HEK293 (cell line): ENCODE measurements at regions not wholly inside any gene's neighbourhood (a gene's known extent, or its start where the extent isn't known, plus 50 kb on each side); places are given as distances from the start of the nearest gene placed in this dataset.

Source experiments
- CTCF ChIA-PET: fragments of 350-600 bp; formaldehyde crosslinking; extraction: SDS; loops from one replicate; lab custom pipeline; 2021; ENCODE audit warnings: antibody characterized with exemption; lab: Yijun Ruan, JAX
- POLR2A ChIA-PET: fragments of 300-600 bp; formaldehyde crosslinking; extraction: SDS; loops from one replicate; lab custom pipeline; 2020; ENCODE audit warnings: antibody characterized with exemption, inconsistent platforms; lab: Yijun Ruan, JAX
- H3K27ac ChIP-seq: fragments of 200-500 bp; sonication (Bioruptor generic); 2 replicates; pipeline ENCODE4 v1.5.1; 2014; ENCODE audit warnings: low read depth, low read length, control low read depth, inconsistent platforms; ENCODE audit errors: extremely low read depth
- H3K36me3 ChIP-seq, 2 experiments: fragments of 200-500 bp in 1 of 2; sonication (Bioruptor generic) in 1 of 2; 1 replicate in 1 of 2; 2 replicates in 1 of 2; pipeline ENCODE4 v1.5.1; 2014 to 2017; ENCODE audit warnings: inconsistent platforms in 2 of 2, low read length in 2 of 2; ENCODE audit not compliant: control insufficient read depth in 2 of 2, insufficient read depth in 1 of 2
- H3K4me1 ChIP-seq: fragments of 200-500 bp; sonication (Bioruptor generic); 2 replicates; pipeline ENCODE4 v1.5.1; 2014; ENCODE audit warnings: mild to moderate bottlenecking, low read length, inconsistent platforms; ENCODE audit not compliant: control insufficient read depth, insufficient read depth
- H3K4me3 ChIP-seq: 2 replicates; pipeline ENCODE4 v1.5.1; 2011; ENCODE audit warnings: low read depth, mild to moderate bottlenecking, control low read depth, low read length, moderate library complexity
- H3K9me3 ChIP-seq: fragments of 200-500 bp; sonication (Bioruptor generic); 2 replicates; pipeline ENCODE4 v1.5.1; 2014; ENCODE audit warnings: low read depth, low read length, inconsistent platforms; ENCODE audit not compliant: control insufficient read depth, insufficient read depth
- EGR2 ChIP-seq: fragments of 450-650 bp; formaldehyde crosslinking; IDR thresholded peaks from 2 replicates; pipeline ENCODE4 v1.5.1; 2016; ENCODE audit warnings: low read depth, missing biosample characterization, missing genetic modification characterization
- GFI1B ChIP-seq: fragments of 450-650 bp; formaldehyde crosslinking; IDR thresholded peaks from 2 replicates; pipeline ENCODE4 v1.5.1; 2016; ENCODE audit warnings: missing biosample characterization, missing genetic modification characterization
- SP3 ChIP-seq: fragments of 450-650 bp; formaldehyde crosslinking; IDR thresholded peaks from 2 replicates; pipeline ENCODE4 v1.5.1; 2016; ENCODE audit warnings: missing biosample characterization, missing genetic modification characterization
- ZBTB20 ChIP-seq: fragments of 450-650 bp; formaldehyde crosslinking; IDR thresholded peaks from 2 replicates; pipeline ENCODE4 v1.5.1; 2016; ENCODE audit warnings: missing biosample characterization, missing genetic modification characterization
- ZBTB7A ChIP-seq: fragments of 450-650 bp; formaldehyde crosslinking; IDR thresholded peaks from 2 replicates; pipeline ENCODE4 v1.5.1; 2016; ENCODE audit warnings: low read depth, missing biosample characterization, missing genetic modification characterization
- ZNF155 ChIP-seq: fragments of 450-650 bp; formaldehyde crosslinking; IDR thresholded peaks from 2 replicates; pipeline ENCODE4 v1.5.1; 2016; ENCODE audit warnings: missing biosample characterization, missing genetic modification characterization
- ZNF292 ChIP-seq: fragments of 450-650 bp; formaldehyde crosslinking; IDR thresholded peaks from 2 replicates; pipeline ENCODE4 v1.5.1; 2016; ENCODE audit warnings: low read depth, missing biosample characterization, missing genetic modification characterization, borderline replicate concordance
- ZNF311 ChIP-seq: fragments of 450-650 bp; formaldehyde crosslinking; IDR thresholded peaks from 2 replicates; pipeline ENCODE4 v1.5.1; 2017; ENCODE audit warnings: missing biosample characterization, missing genetic modification characterization, borderline replicate concordance
- ZNF404 ChIP-seq: fragments of 450-650 bp; formaldehyde crosslinking; IDR thresholded peaks from 2 replicates; pipeline ENCODE4 v1.5.1; 2017; ENCODE audit warnings: missing biosample characterization, missing genetic modification characterization
- ZNF426 ChIP-seq: fragments of 450-650 bp; formaldehyde crosslinking; IDR thresholded peaks from 2 replicates; pipeline ENCODE4 v1.5.1; 2017; ENCODE audit warnings: missing biosample characterization, missing genetic modification characterization, mild to moderate bottlenecking, inconsistent platforms, moderate library complexity
- ZNF510 ChIP-seq: fragments of 450-650 bp; formaldehyde crosslinking; IDR thresholded peaks from 2 replicates; pipeline ENCODE4 v1.5.1; 2018; ENCODE audit warnings: mild to moderate bottlenecking, missing genetic modification characterization, missing biosample characterization; ENCODE audit not compliant: insufficient replicate concordance
- ZNF514 ChIP-seq: fragments of 450-650 bp; formaldehyde crosslinking; IDR thresholded peaks from 2 replicates; pipeline ENCODE4 v1.5.1; 2016; ENCODE audit warnings: missing biosample characterization, missing genetic modification characterization
- ZNF624 ChIP-seq: fragments of 450-650 bp; formaldehyde crosslinking; IDR thresholded peaks from 2 replicates; pipeline ENCODE4 v1.5.1; 2017; ENCODE audit warnings: missing biosample characterization, missing genetic modification characterization
- ZNF658 ChIP-seq: fragments of 450-650 bp; formaldehyde crosslinking; IDR thresholded peaks from 2 replicates; pipeline ENCODE4; 2016; ENCODE audit warnings: missing biosample characterization, missing genetic modification characterization
- TF ChIP-seq, protein P1 (sequence below): fragments of 450-650 bp; formaldehyde crosslinking; IDR thresholded peaks from 2 replicates; pipeline ENCODE4 v1.5.1; 2016; ENCODE audit warnings: missing biosample characterization, missing genetic modification characterization
- TF ChIP-seq, protein P2 (sequence below): fragments of 450-650 bp; formaldehyde crosslinking; IDR thresholded peaks from 2 replicates; pipeline ENCODE4 v1.5.1; 2017; ENCODE audit warnings: missing biosample characterization, missing genetic modification characterization
- TF ChIP-seq, protein P3 (sequence below): fragments of 450-650 bp; formaldehyde crosslinking; IDR thresholded peaks from 2 replicates; pipeline ENCODE4 v1.5.1; 2016; ENCODE audit warnings: missing biosample characterization, missing genetic modification characterization, low read depth
- TF ChIP-seq, protein P4 (sequence below): fragments of 450-650 bp; formaldehyde crosslinking; IDR thresholded peaks from 2 replicates; pipeline ENCODE4 v1.5.1; 2017; ENCODE audit warnings: missing biosample characterization, missing genetic modification characterization
- TF ChIP-seq, protein P5 (sequence below): fragments of 450-650 bp; formaldehyde crosslinking; IDR thresholded peaks from 2 replicates; pipeline ENCODE4 v1.5.1; 2016; ENCODE audit warnings: missing biosample characterization, missing genetic modification characterization

DNA sequence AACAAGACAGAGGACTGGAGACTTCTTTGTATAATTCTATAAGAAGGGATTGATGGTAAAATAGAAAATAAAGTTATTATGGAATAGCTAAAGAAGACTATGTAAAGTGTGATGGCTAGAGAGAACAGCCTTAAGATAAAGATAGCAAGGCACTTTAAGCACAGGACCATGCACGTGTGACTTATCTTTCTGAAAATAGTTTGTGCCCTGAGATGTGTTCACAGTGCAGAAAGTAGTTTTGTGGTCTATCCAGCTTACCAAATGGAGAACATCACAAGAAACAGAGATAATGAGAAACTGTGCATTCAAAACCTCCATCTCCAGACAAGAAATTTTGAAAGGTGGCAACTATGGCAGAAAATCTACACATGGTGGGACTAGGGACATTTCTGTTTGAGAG lies 213.3 kb downstream of the PARM1 start:
- Histone ChIP-seq H3K4me3 (no peak overlapping the region), H3K36me3 (no peaks in the 10 kb centered on the region), H3K4me1 (no peaks in the 10 kb centered on the region), H3K9me3 (no peaks in the 10 kb centered on the region), H3K27ac (no peak overlapping the region)
- POLR2A ChIA-PET: no interaction called here
- TF ChIP-seq, protein P1, sequence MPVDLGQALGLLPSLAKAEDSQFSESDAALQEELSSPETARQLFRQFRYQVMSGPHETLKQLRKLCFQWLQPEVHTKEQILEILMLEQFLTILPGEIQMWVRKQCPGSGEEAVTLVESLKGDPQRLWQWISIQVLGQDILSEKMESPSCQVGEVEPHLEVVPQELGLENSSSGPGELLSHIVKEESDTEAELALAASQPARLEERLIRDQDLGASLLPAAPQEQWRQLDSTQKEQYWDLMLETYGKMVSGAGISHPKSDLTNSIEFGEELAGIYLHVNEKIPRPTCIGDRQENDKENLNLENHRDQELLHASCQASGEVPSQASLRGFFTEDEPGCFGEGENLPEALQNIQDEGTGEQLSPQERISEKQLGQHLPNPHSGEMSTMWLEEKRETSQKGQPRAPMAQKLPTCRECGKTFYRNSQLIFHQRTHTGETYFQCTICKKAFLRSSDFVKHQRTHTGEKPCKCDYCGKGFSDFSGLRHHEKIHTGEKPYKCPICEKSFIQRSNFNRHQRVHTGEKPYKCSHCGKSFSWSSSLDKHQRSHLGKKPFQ (tag by site-specific recombination): no peak
- TF ChIP-seq ZBTB20 (tag by site-specific recombination) (no peak), ZNF155 (tag by site-specific recombination) (no peak)
- TF ChIP-seq, all 188 proteins: peak for 0
- CTCF ChIA-PET: no interaction called here

DNA sequence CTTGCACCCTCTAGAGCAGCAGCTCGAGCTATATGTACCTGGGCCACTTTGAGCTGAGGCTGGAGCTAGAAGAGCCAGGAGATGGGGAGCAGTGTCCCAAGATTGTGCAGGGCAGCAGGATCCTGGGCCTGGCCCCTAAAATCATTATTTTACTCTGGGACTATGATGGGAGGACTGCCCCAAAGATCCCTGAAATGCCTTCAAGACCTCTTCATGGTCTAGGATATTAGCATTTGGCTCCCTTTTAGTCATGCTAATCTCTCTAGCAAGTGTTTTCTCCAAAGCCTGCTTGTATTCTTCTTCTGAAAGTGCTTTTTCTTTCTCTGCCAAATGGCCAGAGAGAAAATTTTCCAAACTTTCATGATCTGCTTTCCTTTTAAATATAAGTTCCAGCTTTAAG lies 211.6 kb downstream of the PARM1 start:
- no peaks in the 10 kb centered on the region for H3K4me1 ChIP-seq
- H3K4me3 ChIP-seq: no peak overlapping the region
- ChIA-PET POLR2A (no interaction called here), CTCF (interaction anchor here (1.2 kb wide), 1 partner anchor 42 kb away, joined by 3 read pairs; no protein-coding TSS in a partner anchor)
- no peak overlapping the region for H3K27ac ChIP-seq
- no peaks in the 10 kb centered on the region for H3K9me3 ChIP-seq
- H3K36me3 ChIP-seq: no peaks in the 10 kb centered on the region
- TF ChIP-seq, protein P2, sequence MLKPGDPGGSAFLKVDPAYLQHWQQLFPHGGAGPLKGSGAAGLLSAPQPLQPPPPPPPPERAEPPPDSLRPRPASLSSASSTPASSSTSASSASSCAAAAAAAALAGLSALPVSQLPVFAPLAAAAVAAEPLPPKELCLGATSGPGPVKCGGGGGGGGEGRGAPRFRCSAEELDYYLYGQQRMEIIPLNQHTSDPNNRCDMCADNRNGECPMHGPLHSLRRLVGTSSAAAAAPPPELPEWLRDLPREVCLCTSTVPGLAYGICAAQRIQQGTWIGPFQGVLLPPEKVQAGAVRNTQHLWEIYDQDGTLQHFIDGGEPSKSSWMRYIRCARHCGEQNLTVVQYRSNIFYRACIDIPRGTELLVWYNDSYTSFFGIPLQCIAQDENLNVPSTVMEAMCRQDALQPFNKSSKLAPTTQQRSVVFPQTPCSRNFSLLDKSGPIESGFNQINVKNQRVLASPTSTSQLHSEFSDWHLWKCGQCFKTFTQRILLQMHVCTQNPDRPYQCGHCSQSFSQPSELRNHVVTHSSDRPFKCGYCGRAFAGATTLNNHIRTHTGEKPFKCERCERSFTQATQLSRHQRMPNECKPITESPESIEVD (tag by site-specific recombination): no peak
- TF ChIP-seq ZNF514 (tag by site-specific recombination) (no peak), ZNF311 (tag by site-specific recombination) (no peak), ZNF658 (tag by site-specific recombination) (no peak), ZBTB7A (tag by site-specific recombination) (no peak), EGR2 (tag by site-specific recombination) (no peak), ZNF426 (tag by site-specific recombination) (no peak), ZNF624 (tag by site-specific recombination) (no peak), ZNF292 (tag by site-specific recombination) (no peak), ZNF510 (no peak), SP3 (tag by site-specific recombination) (no peak), GFI1B (tag by site-specific recombination) (no peak), ZNF404 (tag by site-specific recombination) (no peak)
- TF ChIP-seq, protein P3, sequence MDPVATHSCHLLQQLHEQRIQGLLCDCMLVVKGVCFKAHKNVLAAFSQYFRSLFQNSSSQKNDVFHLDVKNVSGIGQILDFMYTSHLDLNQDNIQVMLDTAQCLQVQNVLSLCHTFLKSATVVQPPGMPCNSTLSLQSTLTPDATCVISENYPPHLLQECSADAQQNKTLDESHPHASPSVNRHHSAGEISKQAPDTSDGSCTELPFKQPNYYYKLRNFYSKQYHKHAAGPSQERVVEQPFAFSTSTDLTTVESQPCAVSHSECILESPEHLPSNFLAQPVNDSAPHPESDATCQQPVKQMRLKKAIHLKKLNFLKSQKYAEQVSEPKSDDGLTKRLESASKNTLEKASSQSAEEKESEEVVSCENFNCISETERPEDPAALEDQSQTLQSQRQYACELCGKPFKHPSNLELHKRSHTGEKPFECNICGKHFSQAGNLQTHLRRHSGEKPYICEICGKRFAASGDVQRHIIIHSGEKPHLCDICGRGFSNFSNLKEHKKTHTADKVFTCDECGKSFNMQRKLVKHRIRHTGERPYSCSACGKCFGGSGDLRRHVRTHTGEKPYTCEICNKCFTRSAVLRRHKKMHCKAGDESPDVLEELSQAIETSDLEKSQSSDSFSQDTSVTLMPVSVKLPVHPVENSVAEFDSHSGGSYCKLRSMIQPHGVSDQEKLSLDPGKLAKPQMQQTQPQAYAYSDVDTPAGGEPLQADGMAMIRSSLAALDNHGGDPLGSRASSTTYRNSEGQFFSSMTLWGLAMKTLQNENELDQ (tag by site-specific recombination): no peak
- TF ChIP-seq, protein P4, sequence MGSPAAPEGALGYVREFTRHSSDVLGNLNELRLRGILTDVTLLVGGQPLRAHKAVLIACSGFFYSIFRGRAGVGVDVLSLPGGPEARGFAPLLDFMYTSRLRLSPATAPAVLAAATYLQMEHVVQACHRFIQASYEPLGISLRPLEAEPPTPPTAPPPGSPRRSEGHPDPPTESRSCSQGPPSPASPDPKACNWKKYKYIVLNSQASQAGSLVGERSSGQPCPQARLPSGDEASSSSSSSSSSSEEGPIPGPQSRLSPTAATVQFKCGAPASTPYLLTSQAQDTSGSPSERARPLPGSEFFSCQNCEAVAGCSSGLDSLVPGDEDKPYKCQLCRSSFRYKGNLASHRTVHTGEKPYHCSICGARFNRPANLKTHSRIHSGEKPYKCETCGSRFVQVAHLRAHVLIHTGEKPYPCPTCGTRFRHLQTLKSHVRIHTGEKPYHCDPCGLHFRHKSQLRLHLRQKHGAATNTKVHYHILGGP (tag by site-specific recombination): no peak
- TF ChIP-seq, protein P5, sequence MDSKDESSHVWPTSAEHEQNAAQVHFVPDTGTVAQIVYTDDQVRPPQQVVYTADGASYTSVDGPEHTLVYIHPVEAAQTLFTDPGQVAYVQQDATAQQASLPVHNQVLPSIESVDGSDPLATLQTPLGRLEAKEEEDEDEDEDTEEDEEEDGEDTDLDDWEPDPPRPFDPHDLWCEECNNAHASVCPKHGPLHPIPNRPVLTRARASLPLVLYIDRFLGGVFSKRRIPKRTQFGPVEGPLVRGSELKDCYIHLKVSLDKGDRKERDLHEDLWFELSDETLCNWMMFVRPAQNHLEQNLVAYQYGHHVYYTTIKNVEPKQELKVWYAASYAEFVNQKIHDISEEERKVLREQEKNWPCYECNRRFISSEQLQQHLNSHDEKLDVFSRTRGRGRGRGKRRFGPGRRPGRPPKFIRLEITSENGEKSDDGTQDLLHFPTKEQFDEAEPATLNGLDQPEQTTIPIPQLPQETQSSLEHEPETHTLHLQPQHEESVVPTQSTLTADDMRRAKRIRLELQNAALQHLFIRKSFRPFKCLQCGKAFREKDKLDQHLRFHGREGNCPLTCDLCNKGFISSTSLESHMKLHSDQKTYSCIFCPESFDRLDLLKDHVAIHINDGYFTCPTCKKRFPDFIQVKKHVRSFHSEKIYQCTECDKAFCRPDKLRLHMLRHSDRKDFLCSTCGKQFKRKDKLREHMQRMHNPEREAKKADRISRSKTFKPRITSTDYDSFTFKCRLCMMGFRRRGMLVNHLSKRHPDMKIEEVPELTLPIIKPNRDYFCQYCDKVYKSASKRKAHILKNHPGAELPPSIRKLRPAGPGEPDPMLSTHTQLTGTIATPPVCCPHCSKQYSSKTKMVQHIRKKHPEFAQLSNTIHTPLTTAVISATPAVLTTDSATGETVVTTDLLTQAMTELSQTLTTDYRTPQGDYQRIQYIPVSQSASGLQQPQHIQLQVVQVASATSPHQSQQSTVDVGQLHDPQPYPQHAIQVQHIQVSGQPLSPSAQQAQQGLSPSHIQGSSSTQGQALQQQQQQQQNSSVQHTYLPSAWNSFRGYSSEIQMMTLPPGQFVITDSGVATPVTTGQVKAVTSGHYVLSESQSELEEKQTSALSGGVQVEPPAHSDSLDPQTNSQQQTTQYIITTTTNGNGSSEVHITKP (tag by site-specific recombination): no peak
- TF ChIP-seq, protein P1 (tag by site-specific recombination): no peak
